ENCODE measurements at regions not wholly inside any gene's neighbourhood (a gene's known extent, or its start where the extent isn't known, plus 50 kb on each side); places are given as distances from the start of the nearest gene placed in this dataset.
"Not testable (repeated sequence)": the region's sequence is repeated elsewhere in the genome, so short reads cannot be mapped to it uniquely, and the experiment has no call there.

GRCh38 chr10:33483816-33484190 is 149.3 kb upstream of the NRP1 start:
- intact Hi-C loops (cut with DNase I; ENCODE audit: low total_unique reads) (no loop called here), in situ Hi-C loops (cut with MboI; ENCODE audit: low pct_ligation_motif_present in 1 of 4, low pct_unique_long_range_greater_than_20kb in 1 of 4, low sequenced_read_pairs in 3 of 4) (no loop called here)
- Histone ChIP-seq H3K36me3 (no peaks in the 10 kb centered on the region), H3K27me3 (no peaks in the 10 kb centered on the region), H3K27ac (no peak overlapping the region), H3K4me1 (peaks cover 0 to 6% (median 0%) of the 10 kb centered on the region in 4 donors), H3K9me3 (no peaks in the 10 kb centered on the region), H3K4me3 (no peak overlapping the region)
- DNase-seq = no peak
- WGBS, 2 donors (ENCODE audit: low coverage in 1 of 2) = 95% methylated on average over 3 of the region's 3 CpGs; no CpG with 5 or more reads in 1 of the 2 donors
- no peak for TF ChIP-seq EP300 (IDR thresholded peaks at IDR 0.05; ENCODE audit: low read depth)
- no peak for TF ChIP-seq POLR2A (IDR thresholded peaks at IDR 0.05)
- TF ChIP-seq, protein P1, sequence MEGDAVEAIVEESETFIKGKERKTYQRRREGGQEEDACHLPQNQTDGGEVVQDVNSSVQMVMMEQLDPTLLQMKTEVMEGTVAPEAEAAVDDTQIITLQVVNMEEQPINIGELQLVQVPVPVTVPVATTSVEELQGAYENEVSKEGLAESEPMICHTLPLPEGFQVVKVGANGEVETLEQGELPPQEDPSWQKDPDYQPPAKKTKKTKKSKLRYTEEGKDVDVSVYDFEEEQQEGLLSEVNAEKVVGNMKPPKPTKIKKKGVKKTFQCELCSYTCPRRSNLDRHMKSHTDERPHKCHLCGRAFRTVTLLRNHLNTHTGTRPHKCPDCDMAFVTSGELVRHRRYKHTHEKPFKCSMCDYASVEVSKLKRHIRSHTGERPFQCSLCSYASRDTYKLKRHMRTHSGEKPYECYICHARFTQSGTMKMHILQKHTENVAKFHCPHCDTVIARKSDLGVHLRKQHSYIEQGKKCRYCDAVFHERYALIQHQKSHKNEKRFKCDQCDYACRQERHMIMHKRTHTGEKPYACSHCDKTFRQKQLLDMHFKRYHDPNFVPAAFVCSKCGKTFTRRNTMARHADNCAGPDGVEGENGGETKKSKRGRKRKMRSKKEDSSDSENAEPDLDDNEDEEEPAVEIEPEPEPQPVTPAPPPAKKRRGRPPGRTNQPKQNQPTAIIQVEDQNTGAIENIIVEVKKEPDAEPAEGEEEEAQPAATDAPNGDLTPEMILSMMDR (IDR thresholded peaks at IDR 0.05) = no peak
- no peak for TF ChIP-seq POLR2AphosphoS5 (IDR thresholded peaks at IDR 0.05)

DNA sequence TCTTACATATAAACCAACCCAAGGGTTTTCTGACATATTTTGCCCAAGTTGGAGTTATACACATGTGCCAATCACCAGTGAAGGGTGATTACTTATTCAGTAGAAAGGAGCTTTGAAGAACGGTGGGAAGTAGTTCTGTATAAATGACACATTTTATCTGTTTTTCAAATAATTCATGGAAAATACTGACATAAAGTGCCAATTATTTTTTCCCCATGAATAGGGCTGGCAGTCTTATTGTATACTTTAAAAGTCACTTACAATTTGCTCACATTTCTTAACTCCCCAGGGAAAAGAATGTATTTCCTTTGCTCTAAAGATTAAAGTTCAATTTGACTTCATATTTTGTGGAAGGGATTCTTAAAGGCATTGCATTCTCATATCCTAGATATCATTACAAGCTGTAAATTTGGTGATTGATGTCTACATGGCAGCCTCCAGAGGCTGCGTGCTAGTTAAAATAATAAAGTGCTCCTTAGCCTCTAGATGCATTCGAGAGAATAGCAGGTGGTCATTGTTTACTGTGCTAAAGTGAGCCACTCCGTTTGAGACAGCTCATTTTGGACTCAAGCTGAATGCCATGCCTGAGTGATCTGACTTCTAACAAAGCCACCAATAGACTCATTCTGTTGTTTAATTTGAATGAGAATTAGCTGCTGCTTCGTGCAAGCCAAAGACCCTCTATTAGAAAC is 148.8 kb upstream of the NRP1 start:
- Histone ChIP-seq H3K4me1 (peaks cover 0 to 7% (median 0%) of the 10 kb centered on the region in 4 donors), H3K36me3 (no peaks in the 10 kb centered on the region), H3K27me3 (no peaks in the 10 kb centered on the region), H3K9me3 (no peaks in the 10 kb centered on the region), H3K27ac (no peak overlapping the region), H3K4me3 (no peak overlapping the region)
- in situ Hi-C loops (cut with MboI; ENCODE audit: low pct_ligation_motif_present in 1 of 4, low pct_unique_long_range_greater_than_20kb in 1 of 4, low sequenced_read_pairs in 3 of 4) (no loop called here), intact Hi-C loops (cut with DNase I; ENCODE audit: low total_unique reads) (no loop called here)
- no peak for DNase-seq
- TF ChIP-seq EP300 (IDR thresholded peaks at IDR 0.05; ENCODE audit: low read depth) (no peak), POLR2AphosphoS5 (IDR thresholded peaks at IDR 0.05) (no peak)
- TF ChIP-seq, protein P1 (IDR thresholded peaks at IDR 0.05) = no peak
- WGBS, 2 donors (ENCODE audit: low coverage in 1 of 2) = 49 to 70% methylated on average over 2 to 5 of the region's 5 CpGs

DNA sequence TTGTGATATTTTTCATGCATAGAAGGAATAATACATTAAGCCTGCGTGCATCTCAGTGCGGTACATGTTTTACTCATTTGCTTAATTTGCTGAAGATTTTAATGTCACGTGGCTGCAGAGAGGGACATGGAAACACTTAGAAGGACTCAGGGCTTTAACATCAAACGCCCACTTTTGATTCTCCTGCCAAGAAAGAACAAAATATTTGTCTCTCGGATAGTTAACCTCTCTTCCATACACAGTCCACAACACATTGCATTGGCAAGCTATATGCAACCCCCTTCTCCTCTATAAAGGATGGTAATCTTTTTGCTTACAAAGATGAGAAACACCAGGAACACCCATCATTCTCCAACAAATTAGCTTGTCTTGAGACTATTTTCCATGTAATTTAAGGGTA is 148.0 kb upstream of the NRP1 start:
- intact Hi-C loops (cut with DNase I; ENCODE audit: low total_unique reads) = no loop called here

DNA sequence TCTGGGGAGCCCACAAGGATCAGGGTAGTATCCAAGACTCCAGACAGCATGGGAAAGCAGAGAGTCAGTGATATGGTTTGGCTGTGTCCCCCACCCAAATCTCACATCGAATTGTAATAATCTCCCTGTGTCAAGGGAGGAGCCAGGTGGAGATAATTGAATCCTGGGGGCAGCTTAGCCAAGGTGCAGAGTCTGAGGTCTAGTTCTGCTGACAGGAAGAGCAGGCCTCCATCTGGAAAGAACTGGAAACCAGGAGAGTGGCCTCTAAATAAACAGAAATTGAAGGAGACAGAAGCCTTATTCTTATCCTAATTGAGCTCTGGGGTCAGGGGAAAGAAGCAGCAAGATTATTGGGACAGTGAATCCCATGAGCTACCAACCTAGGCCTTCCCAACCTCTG is 146.7 kb upstream of the NRP1 start:
- intact Hi-C loops (cut with DNase I; ENCODE audit: low total_unique reads) = no loop called here

More for the DNA sequence above, 148.0 kb upstream of the NRP1 start:
- Histone ChIP-seq H3K27ac (no peak overlapping the region), H3K4me3 (no peak overlapping the region), H3K9me3 (no peaks in the 10 kb centered on the region), H3K27me3 (no peaks in the 10 kb centered on the region), H3K36me3 (no peaks in the 10 kb centered on the region), H3K4me1 (peaks cover 0 to 9% (median 0%) of the 10 kb centered on the region in 4 donors)
- no peak for DNase-seq
- TF ChIP-seq EP300 (IDR thresholded peaks at IDR 0.05; ENCODE audit: low read depth) (no peak), POLR2A (IDR thresholded peaks at IDR 0.05) (no peak)
- TF ChIP-seq, protein P1 (IDR thresholded peaks at IDR 0.05) = no peak
- in situ Hi-C loops (cut with MboI; ENCODE audit: low pct_ligation_motif_present in 1 of 4, low pct_unique_long_range_greater_than_20kb in 1 of 4, low sequenced_read_pairs in 3 of 4) = no loop called here
- 70 to 77% methylated on average over 5 of the region's 5 CpGs for WGBS, 2 donors (ENCODE audit: low coverage in 1 of 2)

GRCh38 chr10:33480417-33480816 is 145.9 kb upstream of the NRP1 start:
- intact Hi-C loops (cut with DNase I; ENCODE audit: low total_unique reads); H3K9me3 ChIP-seq; H3K4me3 ChIP-seq; H3K4me1 ChIP-seq; H3K27me3 ChIP-seq; DNase-seq; H3K36me3 ChIP-seq; in situ Hi-C loops (cut with MboI; ENCODE audit: low pct_ligation_motif_present in 1 of 4, low pct_unique_long_range_greater_than_20kb in 1 of 4, low sequenced_read_pairs in 3 of 4); H3K27ac ChIP-seq: not testable (repeated sequence)
- 95% methylated on average over 20 of the region's 24 CpGs; no CpG with 5 or more reads in 1 of the 2 donors for WGBS, 2 donors (ENCODE audit: low coverage in 1 of 2)

More for the DNA sequence above, 146.7 kb upstream of the NRP1 start:
- in situ Hi-C loops (cut with MboI; ENCODE audit: low pct_ligation_motif_present in 1 of 4, low pct_unique_long_range_greater_than_20kb in 1 of 4, low sequenced_read_pairs in 3 of 4) = no loop called here
- H3K9me3 ChIP-seq = no peaks in the 10 kb centered on the region
- no peak for DNase-seq
- no peaks in the 10 kb centered on the region for H3K36me3 ChIP-seq
- WGBS, 2 donors (ENCODE audit: low coverage in 1 of 2) = 67 to 83% methylated on average over 1 of the region's 1 CpG
- TF ChIP-seq, protein P1 (IDR thresholded peaks at IDR 0.05) = no peak
- TF ChIP-seq POLR2AphosphoS5 (IDR thresholded peaks at IDR 0.05) (no peak), EP300 (IDR thresholded peaks at IDR 0.05; ENCODE audit: low read depth) (no peak), POLR2A (IDR thresholded peaks at IDR 0.05) (no peak)
- H3K4me3 ChIP-seq = no peak overlapping the region
- H3K27me3 ChIP-seq = no peaks in the 10 kb centered on the region
- no peak overlapping the region for H3K27ac ChIP-seq
- H3K4me1 ChIP-seq = peaks cover 0 to 3% (median 0%) of the 10 kb centered on the region in 4 donors
